Aorta (tissue), 5 donors: ENCODE measurements at regions not wholly inside any gene's neighbourhood (a gene's known extent, or its start where the extent isn't known, plus 50 kb on each side); places are given as distances from the start of the nearest gene placed in this dataset.

Source experiments
- ATAC-seq: fragments of 200-7000 bp; cut with Tn5 transposase; one replicate; pipeline ENCODE4 v1.9.1; 2022; ENCODE audit warnings: moderate library complexity; ENCODE audit not compliant: low FRiP score
- DNase-seq, 2 donors: peaks; one replicate each; pipeline ENCODE4 v3.0.0-alpha.2; 2020
- H3K27ac ChIP-seq, 2 donors: one replicate each; pipeline ENCODE4 v1.5.1; 2013; ENCODE audit warnings: low read length in 2 of 2, mild to moderate bottlenecking in 2 of 2, moderate library complexity in 2 of 2, control low read depth in 1 of 2, inconsistent platforms in 1 of 2, low read depth in 1 of 2
- H3K27me3 ChIP-seq, 2 donors: one replicate each; pipeline ENCODE4 v1.6.1; 2013; ENCODE audit warnings: control low read depth in 1 of 2, low read length in 1 of 2, mild to moderate bottlenecking in 1 of 2, moderate library complexity in 1 of 2; ENCODE audit not compliant: insufficient read depth in 2 of 2, control insufficient read depth in 1 of 2
- H3K36me3 ChIP-seq, 2 donors: one replicate each; pipeline ENCODE4 v1.6.1; 2013; ENCODE audit warnings: control low read depth in 1 of 2, low read length in 1 of 2, mild to moderate bottlenecking in 1 of 2; ENCODE audit not compliant: insufficient read depth in 2 of 2, control insufficient read depth in 1 of 2
- H3K4me1 ChIP-seq, 2 donors: one replicate each; pipeline ENCODE4 v1.6.1; 2013; ENCODE audit warnings: low read length in 2 of 2, control low read depth in 1 of 2, mild to moderate bottlenecking in 1 of 2, moderate library complexity in 1 of 2; ENCODE audit not compliant: insufficient read depth in 2 of 2, control insufficient read depth in 1 of 2
- H3K4me3 ChIP-seq, 2 donors: one replicate each; pipeline ENCODE4 v1.5.1; 2013; ENCODE audit warnings: low read length in 2 of 2, control low read depth in 1 of 2, mild to moderate bottlenecking in 1 of 2
- H3K9me3 ChIP-seq: one replicate; pipeline ENCODE4 v1.6.1; 2013; ENCODE audit warnings: mild to moderate bottlenecking, low read length; ENCODE audit not compliant: control insufficient read depth
- WGBS, 2 donors: extraction: QIAGEN DNeasy Blood & Tissue Kit; methylation state at CpG; one replicate each; pipeline ENCODE4 v1.1.7; 2013; 5-methylcytosine and 5-hydroxymethylcytosine counted together
- intact Hi-C, 2 donors: fragments of 100-400 bp; cut with DNase I; formaldehyde crosslinking; loops; one replicate each; pipeline versions ENCODE4 v1.14.2 to v1.15.0; 2022
- donor health status: healthy with polysubstance abuse.
- donor health status: Bipolar disorder and iron deficiency.
- donor health status: DM: no; HTN: no; CAD: no.
- donor health status: DM: no; HTN: no; CAD: no.
- donor health status: DM: yes; HTN: yes; CAD: no.

- H3K36me3 ChIP-seq: no peaks in the 10 kb centered on the region
- intact Hi-C loops: no loop called here
- no peak overlapping the region for H3K27ac ChIP-seq
- H3K27me3 ChIP-seq: no peaks in the 10 kb centered on the region
- no peak overlapping the region for H3K4me3 ChIP-seq
- no peak for ATAC-seq
- WGBS, 2 donors: 49 to 56% methylated on average over 2 of the region's 2 CpGs
- no peaks in the 10 kb centered on the region for H3K4me1 ChIP-seq
- H3K9me3 ChIP-seq: peaks cover 1% of the 10 kb centered on the region
- DNase-seq: no peak
Measured at GRCh38 chr6:62645274-62645673, 359.2 kb upstream of the KHDRBS2 start.

- DNase-seq (no peak), ATAC-seq (no peak)
- H3K9me3 ChIP-seq: peaks cover 1% of the 10 kb centered on the region
- no peaks in the 10 kb centered on the region for H3K36me3 ChIP-seq
- H3K27me3 ChIP-seq: no peaks in the 10 kb centered on the region
- no peak overlapping the region for H3K27ac ChIP-seq
- H3K4me1 ChIP-seq: no peaks in the 10 kb centered on the region
- intact Hi-C loops: no loop called here
- WGBS, 2 donors: 82% methylated on average over 2 of the region's 2 CpGs
- no peak overlapping the region for H3K4me3 ChIP-seq
Measured at GRCh38 chr6:62640749-62641148, 354.7 kb upstream of the KHDRBS2 start.

GRCh38 chr6:62626661-62627060, 340.6 kb upstream of the KHDRBS2 start:
- no peaks in the 10 kb centered on the region for H3K4me1 ChIP-seq
- H3K27ac ChIP-seq: no peak overlapping the region
- no peak overlapping the region for H3K4me3 ChIP-seq
- DNase-seq (no peak), ATAC-seq (no peak)
- H3K36me3 ChIP-seq: no peaks in the 10 kb centered on the region
- no peaks in the 10 kb centered on the region for H3K27me3 ChIP-seq
- 71 to 72% methylated on average over 2 of the region's 2 CpGs for WGBS, 2 donors
- intact Hi-C loops: no loop called here
- no peaks in the 10 kb centered on the region for H3K9me3 ChIP-seq

GRCh38 chr6:62623846-62624532, 338.0 kb upstream of the KHDRBS2 start:
- intact Hi-C loops: no loop called here
- H3K27ac ChIP-seq: no peak overlapping the region
- no peaks in the 10 kb centered on the region for H3K36me3 ChIP-seq
- DNase-seq: no peak
- H3K4me3 ChIP-seq: no peak overlapping the region
- WGBS, 2 donors: 92 to 93% methylated on average over 1 of the region's 1 CpG
- no peak for ATAC-seq
- no peaks in the 10 kb centered on the region for H3K9me3 ChIP-seq
- H3K4me1 ChIP-seq: no peaks in the 10 kb centered on the region
- H3K27me3 ChIP-seq: no peaks in the 10 kb centered on the region

- ATAC-seq: no peak
- Histone ChIP-seq H3K27ac (no peak overlapping the region), H3K4me3 (no peak overlapping the region), H3K27me3 (no peaks in the 10 kb centered on the region), H3K9me3 (no peaks in the 10 kb centered on the region), H3K4me1 (no peaks in the 10 kb centered on the region), H3K36me3 (no peaks in the 10 kb centered on the region)
- WGBS, 2 donors: 41 to 62% methylated on average over 4 of the region's 4 CpGs
- intact Hi-C loops: no loop called here
- DNase-seq: no peak
Measured at GRCh38 chr6:62615366-62616015, 329.5 kb upstream of the KHDRBS2 start.

GRCh38 chr6:62614442-62614841, 328.4 kb upstream of the KHDRBS2 start:
- Histone ChIP-seq H3K4me3 (no peak overlapping the region), H3K27ac (no peak overlapping the region), H3K4me1 (no peaks in the 10 kb centered on the region), H3K36me3 (no peaks in the 10 kb centered on the region), H3K9me3 (no peaks in the 10 kb centered on the region), H3K27me3 (no peaks in the 10 kb centered on the region)
- intact Hi-C loops: no loop called here
- DNase-seq (no peak), ATAC-seq (no peak)

- Histone ChIP-seq H3K4me3 (no peak overlapping the region), H3K4me1 (no peaks in the 10 kb centered on the region), H3K27me3 (no peaks in the 10 kb centered on the region), H3K36me3 (no peaks in the 10 kb centered on the region), H3K9me3 (no peaks in the 10 kb centered on the region), H3K27ac (no peak overlapping the region)
- intact Hi-C loops: no loop called here
- ATAC-seq: no peak
- no peak for DNase-seq
- WGBS, 2 donors: 74 to 80% methylated on average over 3 of the region's 3 CpGs
Measured at GRCh38 chr6:62613928-62614327, 327.9 kb upstream of the KHDRBS2 start.

GRCh38 chr6:62612471-62612870, 326.4 kb upstream of the KHDRBS2 start:
- Histone ChIP-seq H3K4me3 (no peak overlapping the region), H3K36me3 (no peaks in the 10 kb centered on the region), H3K27ac (no peak overlapping the region), H3K4me1 (no peaks in the 10 kb centered on the region), H3K9me3 (no peaks in the 10 kb centered on the region), H3K27me3 (no peaks in the 10 kb centered on the region)
- DNase-seq (no peak), ATAC-seq (no peak)
- WGBS, 2 donors: 9 to 11% methylated on average over 3 of the region's 3 CpGs
- intact Hi-C loops: no loop called here

GRCh38 chr6:62570372-62570771, 284.3 kb upstream of the KHDRBS2 start:
- no peaks in the 10 kb centered on the region for H3K27me3 ChIP-seq
- 74 to 78% methylated on average over 1 of the region's 1 CpG for WGBS, 2 donors
- no peak overlapping the region for H3K4me3 ChIP-seq
- ATAC-seq (no peak), DNase-seq (no peak)
- H3K4me1 ChIP-seq: no peaks in the 10 kb centered on the region
- no peaks in the 10 kb centered on the region for H3K9me3 ChIP-seq
- no peak overlapping the region for H3K27ac ChIP-seq
- intact Hi-C loops: no loop called here
- no peaks in the 10 kb centered on the region for H3K36me3 ChIP-seq
